Mammary epithelial cell (primary cell): ENCODE measurements at regions not wholly inside any gene's neighbourhood (a gene's known extent, or its start where the extent isn't known, plus 50 kb on each side); places are given as distances from the start of the nearest gene placed in this dataset.

Experiments used
- CTCF ChIP-seq, 2 donors: IDR thresholded peaks in 1 of 2; conservative IDR thresholded peaks in 1 of 2; 2 replicates each; pipeline ENCODE4 v1.5.1; 2011 to 2012; ENCODE audit warnings: inconsistent platforms in 2 of 2, low read length in 2 of 2, mild to moderate bottlenecking in 2 of 2, control low read depth in 1 of 2, low read depth in 1 of 2; ENCODE audit not compliant: insufficient read depth in 1 of 2; ENCODE audit errors: extremely low read depth in 1 of 2
- EZH2 ChIP-seq: IDR thresholded peaks from 2 replicates; pipeline ENCODE4 v1.6.1; 2012; ENCODE audit warnings: low read length, inconsistent platforms, borderline replicate concordance

GRCh38 chr3:84245789-84246188, 713.0 kb upstream of the CADM2 start:
- TF ChIP-seq CTCF (conservative IDR thresholded peaks at IDR 0.05 in 1 of 2, IDR thresholded peaks at IDR 0.05 in 1 of 2; ENCODE audit: extremely low read depth in 1 of 2, insufficient read depth in 1 of 2, low read depth in 1 of 2, low read length in 2 of 2) (no peak), EZH2 (no peak)
